HG03025 (cell line): ENCODE measurements at regions not wholly inside any gene's neighbourhood (a gene's known extent, or its start where the extent isn't known, plus 50 kb on each side); places are given as distances from the start of the nearest gene placed in this dataset.

Source experiments
- ATAC-seq: cut with Tn5 transposase; IDR thresholded peaks from one replicate; pipeline ENCODE4 v1.9.1; 2021; ENCODE audit warnings: mild to moderate bottlenecking, moderate library complexity; ENCODE audit not compliant: unreplicated experiment, low FRiP score

- no peak for ATAC-seq
Measured at GRCh38 chr12:40551466-40551865, 140.8 kb upstream of the CNTN1 start.

GRCh38 chr12:40552868-40553267 lies 139.4 kb upstream of the CNTN1 start:
- no peak for ATAC-seq

- no peak for ATAC-seq
Measured at GRCh38 chr12:40557980-40558379, 134.3 kb upstream of the CNTN1 start.

GRCh38 chr12:40559865-40560264 lies 132.4 kb upstream of the CNTN1 start:
- no peak for ATAC-seq

GRCh38 chr12:40560848-40561247 lies 131.4 kb upstream of the CNTN1 start:
- ATAC-seq: peak; percentile 49

- ATAC-seq: peak; percentile 53
Measured at GRCh38 chr12:40561395-40561966, 130.8 kb upstream of the CNTN1 start.

- no peak for ATAC-seq
Measured at GRCh38 chr12:40565029-40565633, 127.1 kb upstream of the CNTN1 start.

- no peak for ATAC-seq
Measured at GRCh38 chr12:40566271-40566670, 126.0 kb upstream of the CNTN1 start.

GRCh38 chr12:40569626-40570179 lies 122.5 kb upstream of the CNTN1 start:
- no peak for ATAC-seq

GRCh38 chr12:40573024-40573423 lies 119.2 kb upstream of the CNTN1 start:
- ATAC-seq: no peak

GRCh38 chr12:40575987-40576386 lies 116.3 kb upstream of the CNTN1 start:
- ATAC-seq: no peak

- ATAC-seq: no peak
Measured at GRCh38 chr12:40577834-40578233, 114.4 kb upstream of the CNTN1 start.

- no peak for ATAC-seq
Measured at GRCh38 chr12:40579687-40580086, 112.6 kb upstream of the CNTN1 start.

- no peak for ATAC-seq
Measured at GRCh38 chr12:40580346-40580745, 111.9 kb upstream of the CNTN1 start.

GRCh38 chr12:40581889-40582288 lies 110.3 kb upstream of the CNTN1 start:
- ATAC-seq: no peak

- ATAC-seq: no peak
Measured at GRCh38 chr12:40583743-40584142, 108.5 kb upstream of the CNTN1 start.

- no peak for ATAC-seq
Measured at GRCh38 chr12:40584763-40585162, 107.5 kb upstream of the CNTN1 start.

GRCh38 chr12:40586823-40587222 lies 105.4 kb upstream of the CNTN1 start:
- ATAC-seq: no peak

GRCh38 chr12:40587421-40587820 lies 104.8 kb upstream of the CNTN1 start:
- ATAC-seq: no peak

- ATAC-seq: no peak
Measured at GRCh38 chr12:40587970-40588369, 104.3 kb upstream of the CNTN1 start.

- ATAC-seq: no peak
Measured at GRCh38 chr12:40597133-40597532, 95.1 kb upstream of the CNTN1 start.

GRCh38 chr12:40598073-40598472 lies 94.2 kb upstream of the CNTN1 start:
- ATAC-seq: no peak
